ENCODE measurements at regions not wholly inside any gene's neighbourhood (a gene's known extent, or its start where the extent isn't known, plus 50 kb on each side); places are given as distances from the start of the nearest gene placed in this dataset.

- H3K36me3 ChIP-seq (ENCODE audit: control insufficient read depth in 2 of 2, insufficient read depth in 1 of 2, low read length in 2 of 2): no peaks in the 10 kb centered on the region
- H3K4me3 ChIP-seq (ENCODE audit: low read depth, low read length): no peak overlapping the region
- ChIA-PET POLR2A (no interaction called here), CTCF (no interaction called here)
- H3K4me1 ChIP-seq (ENCODE audit: control insufficient read depth, insufficient read depth, low read length): no peaks in the 10 kb centered on the region
- TF ChIP-seq YY1 (tag by site-specific recombination; IDR thresholded peaks at IDR 0.05) (no peak), PRDM2 (tag by site-specific recombination; IDR thresholded peaks at IDR 0.05; ENCODE audit: borderline replicate concordance) (no peak), ZNF132 (tag by site-specific recombination; IDR thresholded peaks at IDR 0.05; ENCODE audit: borderline replicate concordance) (no peak), REPIN1 (tag by site-specific recombination; IDR thresholded peaks at IDR 0.05; ENCODE audit: low read depth) (no peak)
- H3K27ac ChIP-seq (ENCODE audit: extremely low read depth, low read depth, low read length): no peak overlapping the region
- no peaks in the 10 kb centered on the region for H3K9me3 ChIP-seq (ENCODE audit: control insufficient read depth, insufficient read depth, low read depth, low read length)
Observed at GRCh38 chr11:105407101-105407500, 202.8 kb upstream of the GRIA4 start.

GRCh38 chr11:105401269-105401809 lies 208.5 kb upstream of the GRIA4 start:
- no peaks in the 10 kb centered on the region for H3K4me1 ChIP-seq (ENCODE audit: control insufficient read depth, insufficient read depth, low read length)
- no peaks in the 10 kb centered on the region for H3K36me3 ChIP-seq (ENCODE audit: control insufficient read depth in 2 of 2, insufficient read depth in 1 of 2, low read length in 2 of 2)
- CTCF ChIA-PET: interaction anchor here (0.7 kb wide), 1 partner anchor 1807 kb away, joined by 3 read pairs; no protein-coding TSS in a partner anchor
- POLR2A ChIA-PET: no interaction called here
- no peaks in the 10 kb centered on the region for H3K9me3 ChIP-seq (ENCODE audit: control insufficient read depth, insufficient read depth, low read depth, low read length)
- no peak overlapping the region for H3K27ac ChIP-seq (ENCODE audit: extremely low read depth, low read depth, low read length)
- no peak overlapping the region for H3K4me3 ChIP-seq (ENCODE audit: low read depth, low read length)
- no peak for TF ChIP-seq ZNF548 (tag by site-specific recombination; IDR thresholded peaks at IDR 0.05)
- TF ChIP-seq ZFHX2 (tag by site-specific recombination; conservative IDR thresholded peaks at IDR 0.05): no peak
- TF ChIP-seq ZNF776 (tag by site-specific recombination; IDR thresholded peaks at IDR 0.05; ENCODE audit: borderline replicate concordance): no peak
- TF ChIP-seq KLF17 (tag by site-specific recombination; IDR thresholded peaks at IDR 0.05): no peak
- no peak for TF ChIP-seq ZBTB44 (tag by site-specific recombination; IDR thresholded peaks at IDR 0.05)
- no peak for TF ChIP-seq GFI1B (tag by site-specific recombination; IDR thresholded peaks at IDR 0.05)
- TF ChIP-seq ZNF16 (tag by site-specific recombination; IDR thresholded peaks at IDR 0.05; ENCODE audit: low read depth): no peak
- TF ChIP-seq INSM2 (tag by site-specific recombination; IDR thresholded peaks at IDR 0.05): no peak
- TF ChIP-seq ZNF174 (tag by site-specific recombination; IDR thresholded peaks at IDR 0.05): no peak
- TF ChIP-seq SP2 (tag by site-specific recombination; IDR thresholded peaks at IDR 0.05): no peak
- TF ChIP-seq ZNF654 (tag by site-specific recombination; IDR thresholded peaks at IDR 0.05; ENCODE audit: low read depth): no peak
- TF ChIP-seq SCRT1 (tag by site-specific recombination; IDR thresholded peaks at IDR 0.05; ENCODE audit: borderline replicate concordance): no peak
- TF ChIP-seq MEIS1 (CRISPR knock-in tag; IDR thresholded peaks at IDR 0.05; ENCODE audit: borderline replicate concordance): no peak
- no peak for TF ChIP-seq ZBTB10 (tag by site-specific recombination; IDR thresholded peaks at IDR 0.05)
- no peak for TF ChIP-seq ZNF639 (tag by site-specific recombination; IDR thresholded peaks at IDR 0.05)
- TF ChIP-seq ZNF544 (tag by site-specific recombination; IDR thresholded peaks at IDR 0.05): no peak
- TF ChIP-seq KLF8 (tag by site-specific recombination; IDR thresholded peaks at IDR 0.05): no peak
